HG03342 (cell line): ENCODE measurements at regions not wholly inside any gene's neighbourhood (a gene's known extent, or its start where the extent isn't known, plus 50 kb on each side); places are given as distances from the start of the nearest gene placed in this dataset.
"Not testable (repeated sequence)": the region's sequence is repeated elsewhere in the genome, so short reads cannot be mapped to it uniquely, and the experiment has no call there.

ENCODE experiments used
- ATAC-seq: cut with Tn5 transposase; IDR thresholded peaks from one replicate; pipeline ENCODE4 v1.9.1; 2021; ENCODE audit warnings: mild to moderate bottlenecking, moderate library complexity; ENCODE audit not compliant: unreplicated experiment

DNA sequence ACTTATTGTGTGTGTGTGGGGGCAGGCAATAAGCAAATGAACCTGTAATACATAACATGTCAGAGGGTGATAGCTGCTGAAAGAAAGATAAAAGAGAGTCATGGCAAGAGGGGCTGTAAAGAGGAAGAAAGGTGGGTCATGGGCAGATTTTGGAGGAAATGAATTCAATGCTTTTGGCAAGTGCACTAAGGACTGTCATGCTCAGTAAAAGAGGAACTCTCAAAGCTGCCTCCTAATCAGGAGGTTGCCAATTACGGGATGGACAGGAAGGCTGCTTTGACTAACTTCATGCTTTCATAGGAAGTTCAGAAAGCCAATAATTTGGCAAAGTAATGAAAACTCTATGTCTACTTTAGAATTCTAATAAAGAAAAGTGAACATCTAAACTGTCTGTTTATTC is 401.2 kb downstream of the SH2D4B start:
- ATAC-seq: no peak

DNA sequence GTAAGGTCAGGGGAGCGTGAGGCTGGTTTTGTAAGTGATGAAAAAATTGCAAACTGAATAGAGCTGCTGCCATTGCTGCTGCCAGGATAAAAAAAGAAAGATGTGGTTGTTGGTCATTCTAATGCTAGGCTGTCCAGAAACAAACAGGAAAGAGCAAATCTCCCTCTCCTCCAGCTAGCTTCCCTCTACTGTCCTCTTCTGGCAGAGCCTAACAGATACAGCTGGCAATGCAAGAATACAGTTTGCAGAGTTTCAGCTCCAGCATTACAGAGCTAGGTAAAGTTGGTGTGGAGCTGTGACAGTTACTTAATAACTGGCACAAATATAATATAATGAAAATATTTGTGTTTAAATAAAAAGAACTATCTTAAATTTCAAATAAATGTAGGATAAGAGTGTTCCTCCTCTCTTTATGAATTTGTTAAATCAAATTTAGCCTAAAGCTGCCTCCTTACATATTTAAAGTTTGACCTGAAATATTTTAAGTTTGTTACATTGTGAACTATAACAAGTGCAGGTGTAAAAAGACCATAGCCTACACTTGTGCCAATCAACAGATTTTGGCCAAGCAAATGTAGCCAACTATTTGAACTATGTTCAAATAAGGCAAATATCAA is 407.7 kb downstream of the SH2D4B start:
- ATAC-seq: peak; percentile 69

DNA sequence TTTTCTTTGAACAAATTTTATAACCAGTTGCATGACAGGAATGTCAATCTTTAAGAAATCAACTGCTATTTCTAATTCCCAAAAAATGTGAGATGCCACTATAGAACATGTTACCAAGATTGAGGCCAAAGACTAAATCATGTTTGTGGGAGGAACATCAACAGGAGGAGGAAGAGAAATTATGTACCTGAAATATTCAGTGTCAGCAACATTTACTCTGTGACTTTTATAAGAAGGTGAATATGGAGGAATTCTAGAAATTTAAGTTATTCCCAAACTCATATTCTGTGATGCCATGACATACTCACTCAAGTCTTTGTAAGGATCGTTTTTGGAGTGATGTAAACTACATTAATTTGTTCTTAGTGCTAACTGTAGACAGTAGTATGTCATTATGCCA is 408.4 kb downstream of the SH2D4B start:
- no peak for ATAC-seq

DNA sequence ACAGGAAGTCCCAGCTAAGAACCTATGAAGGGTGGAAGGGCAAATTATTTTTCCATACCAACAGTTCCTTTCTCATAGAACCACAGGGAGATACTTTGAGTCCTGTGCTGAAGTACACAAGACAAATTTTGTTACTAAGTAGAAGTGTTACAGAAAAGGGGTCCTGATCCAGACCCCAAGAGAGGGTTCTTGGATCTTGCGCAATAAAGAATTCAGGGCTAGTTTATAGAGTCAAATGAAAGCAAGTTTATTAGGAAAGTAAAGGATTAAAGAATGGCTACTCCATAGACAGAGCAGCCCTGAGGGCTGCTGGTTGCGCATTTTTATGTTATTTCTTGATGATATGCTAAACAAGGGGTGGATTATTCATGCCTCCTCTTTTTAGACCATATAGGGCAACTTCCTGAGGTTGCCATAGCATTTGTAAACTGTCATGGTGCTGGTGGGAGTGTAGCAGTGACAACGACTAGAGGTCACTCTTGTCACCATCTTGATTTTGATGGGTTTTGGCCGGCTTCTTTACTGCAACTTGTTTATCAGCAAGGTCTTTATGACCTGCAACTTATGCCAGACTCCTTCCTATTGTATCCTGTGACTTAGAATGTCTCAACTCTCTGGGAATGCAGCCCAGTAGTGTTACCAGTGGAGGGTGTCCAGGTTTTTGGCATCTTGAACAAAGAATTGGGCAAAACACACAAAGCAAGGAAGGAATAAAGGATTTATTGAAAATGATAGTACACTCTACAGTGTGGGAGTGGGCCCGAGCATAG is 409.4 kb downstream of the SH2D4B start:
- no peak for ATAC-seq

DNA sequence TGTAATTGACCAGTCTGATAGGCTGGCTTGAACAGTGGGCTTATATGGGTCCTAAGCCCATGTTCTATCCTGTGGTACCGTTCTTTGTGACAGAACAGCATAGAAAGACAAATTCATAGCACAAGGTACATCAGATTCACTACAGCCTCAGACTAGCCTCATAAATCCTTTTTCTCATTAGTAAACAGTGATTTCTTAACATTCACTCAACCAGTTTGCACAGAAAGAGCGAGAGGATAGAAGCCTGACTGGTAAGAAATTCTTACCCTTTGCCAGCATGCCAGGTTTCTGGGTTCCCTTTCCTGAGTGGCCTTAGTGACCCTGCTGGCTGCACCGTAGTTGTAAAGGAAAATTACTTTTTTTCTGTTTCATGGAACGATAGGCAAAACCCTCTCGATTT is 412.1 kb downstream of the SH2D4B start:
- ATAC-seq: no peak

DNA sequence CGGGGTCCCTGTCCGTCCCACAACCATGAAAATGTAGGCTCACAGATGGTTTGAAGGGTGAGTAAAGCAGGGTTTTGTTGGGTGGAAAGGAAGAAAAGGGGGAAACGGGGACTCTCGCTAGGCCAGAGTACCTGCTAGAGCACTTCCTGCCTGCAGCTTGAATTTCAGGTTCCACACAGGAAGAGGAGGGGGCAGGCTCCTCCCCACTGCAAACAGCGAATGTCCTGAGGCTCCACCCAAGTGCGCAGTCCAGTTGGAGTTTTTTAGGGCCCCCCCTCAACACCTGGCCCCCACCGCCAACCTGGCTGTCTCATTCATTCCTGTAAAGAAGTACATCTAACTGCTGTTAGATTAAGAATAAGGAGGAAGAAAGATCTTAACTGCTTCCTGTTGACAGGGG is 414.7 kb downstream of the SH2D4B start:
- ATAC-seq: no peak

DNA sequence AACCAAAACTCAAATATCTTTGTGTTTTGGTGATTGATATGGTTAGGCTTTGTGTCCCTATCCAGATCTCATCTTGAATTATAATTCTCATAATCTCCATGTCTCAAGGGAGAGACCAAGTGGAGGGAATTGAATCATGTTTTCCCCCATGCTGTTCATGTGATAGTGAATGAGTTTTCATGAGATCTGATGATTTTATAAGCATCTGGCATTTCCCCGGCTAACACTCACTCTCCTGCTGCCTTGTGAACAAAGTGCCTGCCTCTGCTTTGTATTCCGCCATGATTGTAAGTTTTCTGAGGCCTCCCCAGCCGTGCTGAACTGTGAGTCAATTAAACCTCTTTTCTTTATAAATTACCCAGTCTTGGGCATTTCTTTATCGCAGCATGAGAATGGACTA is 419.5 kb downstream of the SH2D4B start:
- ATAC-seq: no peak

DNA sequence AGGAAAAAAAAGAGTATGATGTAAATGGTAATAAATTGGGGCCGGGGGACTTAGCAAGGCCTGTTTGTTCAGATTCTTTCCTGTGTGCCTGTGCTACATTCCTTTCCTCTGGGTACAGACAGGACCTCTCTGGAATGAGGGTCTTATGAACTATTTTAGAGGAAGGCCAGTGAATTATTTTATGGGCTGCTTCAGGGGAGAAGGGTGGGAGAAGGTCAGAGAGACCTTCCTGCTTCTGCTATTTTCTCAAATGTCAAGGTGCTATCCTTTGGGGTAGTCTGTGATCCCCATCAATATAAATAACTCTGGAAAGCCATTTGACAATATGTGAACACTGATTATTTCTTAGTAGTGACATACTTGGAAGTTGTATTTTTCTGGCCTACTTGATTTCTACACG is 426.5 kb downstream of the SH2D4B start:
- ATAC-seq: no peak

DNA sequence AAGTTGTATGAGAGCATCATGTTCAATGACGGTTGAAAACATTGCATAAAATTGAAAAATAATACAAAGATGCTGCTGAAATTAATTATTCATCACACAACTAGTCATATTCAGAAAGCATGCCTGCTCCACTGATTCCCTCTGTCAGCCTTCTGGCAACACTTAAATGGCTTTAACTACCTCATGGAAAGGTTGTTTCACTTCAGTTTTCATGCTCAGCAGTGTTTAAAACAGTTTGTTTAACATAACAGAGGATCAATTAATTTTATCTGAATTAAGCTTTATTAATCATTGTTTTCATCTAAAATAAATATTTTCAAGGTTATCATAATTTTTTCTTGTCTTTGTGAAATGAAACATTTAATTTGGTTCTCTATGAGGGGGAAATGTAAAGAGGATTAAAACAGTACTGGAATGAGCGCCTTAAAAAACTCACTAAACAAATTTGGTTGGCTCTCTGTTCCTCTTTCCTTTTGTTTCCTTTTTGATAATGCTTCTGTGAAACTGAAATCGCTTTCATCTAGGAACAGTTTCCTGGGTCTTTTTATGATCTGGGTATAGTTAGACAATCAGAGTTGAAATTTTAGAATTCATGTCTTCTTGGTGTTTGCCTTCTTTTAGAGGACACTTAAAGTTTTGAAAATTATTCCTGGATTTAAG is 427.4 kb downstream of the SH2D4B start:
- ATAC-seq: peak; percentile 86

DNA sequence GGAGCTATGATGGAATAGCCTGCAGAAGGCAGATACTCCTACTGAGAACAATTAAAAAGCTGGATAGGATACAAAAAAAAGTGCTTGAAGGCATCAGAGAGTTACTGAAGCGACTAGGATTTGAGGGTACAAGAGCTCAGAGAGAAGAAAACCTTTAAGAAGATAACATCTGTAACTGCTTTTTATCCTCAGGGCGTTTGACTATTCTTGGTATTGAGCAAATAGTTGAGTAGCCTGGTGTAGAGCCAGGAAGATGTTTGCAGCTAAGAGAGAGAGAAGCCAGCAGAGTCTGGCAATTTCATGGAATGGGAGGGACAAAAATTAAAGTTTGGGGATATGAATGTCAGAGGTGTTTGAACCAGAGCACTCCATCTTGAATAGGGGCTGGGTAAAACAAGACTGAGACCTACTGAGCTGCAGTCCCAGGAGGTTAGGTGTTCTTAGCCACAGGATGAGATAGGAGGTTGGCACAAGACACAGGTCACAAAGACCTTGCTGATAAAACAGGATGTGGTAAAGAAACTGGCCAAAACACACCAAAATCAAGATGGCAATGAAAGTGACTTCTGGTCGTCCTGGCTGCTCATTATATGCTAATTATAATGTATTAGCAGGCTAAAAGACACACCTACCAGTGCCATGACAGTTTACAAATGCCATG is 428.8 kb downstream of the SH2D4B start:
- no peak for ATAC-seq

DNA sequence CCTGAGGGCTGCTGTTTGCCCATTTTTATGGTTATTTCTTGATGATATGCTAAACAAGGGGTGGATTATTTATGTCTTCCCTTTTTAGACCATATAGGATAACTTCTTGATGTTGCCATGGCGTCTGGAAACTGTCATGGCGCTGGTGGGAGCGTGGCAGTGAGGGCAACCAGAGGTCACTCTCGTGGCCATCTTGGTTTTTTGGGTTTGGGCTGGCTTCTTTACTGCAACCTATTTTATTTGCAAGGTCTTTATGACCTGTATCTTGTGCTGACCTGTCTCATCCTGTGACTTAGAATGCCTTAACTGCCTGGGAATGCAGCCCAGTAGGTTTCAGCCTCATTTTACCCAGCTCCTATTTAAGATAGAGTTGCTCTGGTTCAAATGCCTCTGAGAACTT is 429.7 kb downstream of the SH2D4B start:
- ATAC-seq: not testable (repeated sequence)

DNA sequence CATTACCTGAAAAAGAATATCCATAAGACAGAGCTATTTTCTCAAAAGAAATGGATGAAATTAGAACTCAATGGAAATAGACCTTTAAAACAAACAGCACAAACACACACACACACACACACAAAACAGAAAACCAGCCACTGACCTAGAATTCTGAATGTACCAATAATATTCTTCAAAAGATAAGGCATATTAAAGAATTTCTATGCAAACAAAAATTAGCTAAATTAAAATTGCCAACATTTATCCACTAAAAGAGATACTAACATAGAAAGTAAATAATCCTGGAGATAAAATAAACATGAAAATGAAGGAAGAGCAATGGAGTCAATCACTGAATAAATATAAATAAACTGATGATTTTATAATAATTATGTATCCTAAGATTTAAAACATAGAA is 431.2 kb downstream of the SH2D4B start:
- ATAC-seq: no peak

DNA sequence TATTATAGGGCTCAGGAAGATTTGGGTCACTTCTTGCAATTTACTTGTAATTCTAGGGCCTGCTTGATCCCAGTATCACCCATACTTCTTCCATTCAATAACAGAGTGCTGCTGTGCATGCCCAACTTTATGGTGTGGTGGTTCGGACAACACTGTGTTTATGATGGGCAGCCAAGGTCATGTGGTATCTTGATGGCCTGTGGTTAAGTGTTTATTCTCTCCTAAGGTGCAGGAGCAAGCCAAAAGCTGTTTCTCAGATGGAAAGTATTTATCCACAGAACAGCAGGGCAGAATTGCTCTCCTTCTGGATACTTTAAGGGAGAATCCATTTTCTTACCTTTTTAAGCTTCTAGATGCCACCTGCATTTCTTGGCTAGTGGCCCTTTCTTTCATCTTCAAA is 433.8 kb downstream of the SH2D4B start:
- no peak for ATAC-seq

DNA sequence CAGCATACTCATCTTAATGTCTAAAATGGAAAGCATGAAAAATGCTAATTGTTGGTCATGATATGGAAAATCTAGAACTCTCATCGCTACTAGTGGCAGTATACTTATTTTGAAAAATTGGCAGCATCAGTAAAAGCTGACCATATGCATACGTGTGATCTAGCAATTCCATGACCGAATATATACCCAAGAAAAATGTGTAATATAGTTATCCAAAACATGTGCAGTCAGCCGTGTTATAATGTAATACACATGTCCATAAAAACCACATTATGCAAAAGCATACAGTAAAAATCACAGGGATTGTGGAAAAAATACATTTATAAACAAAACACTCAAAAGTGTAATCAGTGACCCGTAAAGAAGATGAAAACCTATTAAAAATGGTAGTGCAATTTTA is 439.0 kb downstream of the SH2D4B start:
- ATAC-seq: no peak

DNA sequence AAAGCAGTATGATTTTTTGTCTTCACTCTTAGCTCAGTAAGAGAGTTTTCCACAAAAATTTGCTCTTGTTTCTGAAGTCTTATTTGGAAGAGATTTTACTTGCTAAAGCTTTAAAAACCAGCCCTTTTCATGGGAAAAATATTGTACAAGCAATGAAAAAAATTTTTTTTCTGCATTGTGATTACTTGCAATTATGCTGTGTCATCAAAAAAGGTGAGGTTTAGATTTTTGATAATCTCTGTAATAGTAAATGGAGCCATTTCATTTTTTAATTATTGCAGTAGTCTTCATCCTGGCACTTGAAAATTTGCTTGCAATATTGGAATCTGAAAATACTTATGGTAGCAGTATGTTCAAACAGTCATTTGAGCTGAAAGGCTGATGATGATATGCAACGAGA is 447.4 kb downstream of the SH2D4B start:
- no peak for ATAC-seq

DNA sequence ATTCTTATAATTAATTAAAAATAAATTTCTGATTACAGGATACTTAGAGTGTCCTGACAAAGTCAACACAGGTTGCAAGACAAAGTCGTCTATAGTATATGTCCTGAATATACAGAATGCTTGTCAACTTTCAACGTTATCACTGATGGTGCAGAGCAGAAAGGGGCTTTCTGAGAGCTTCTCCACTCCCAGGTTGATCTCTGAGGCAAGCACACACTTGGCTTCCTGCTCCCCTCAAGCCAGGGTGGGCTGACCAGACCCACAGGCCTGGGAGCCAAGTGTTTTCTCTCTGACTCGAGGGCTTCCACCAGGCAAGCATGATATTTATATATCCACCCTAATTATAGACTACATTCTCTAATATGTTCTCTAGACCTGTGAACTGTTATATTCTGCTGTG is 448.9 kb downstream of the SH2D4B start:
- no peak for ATAC-seq

DNA sequence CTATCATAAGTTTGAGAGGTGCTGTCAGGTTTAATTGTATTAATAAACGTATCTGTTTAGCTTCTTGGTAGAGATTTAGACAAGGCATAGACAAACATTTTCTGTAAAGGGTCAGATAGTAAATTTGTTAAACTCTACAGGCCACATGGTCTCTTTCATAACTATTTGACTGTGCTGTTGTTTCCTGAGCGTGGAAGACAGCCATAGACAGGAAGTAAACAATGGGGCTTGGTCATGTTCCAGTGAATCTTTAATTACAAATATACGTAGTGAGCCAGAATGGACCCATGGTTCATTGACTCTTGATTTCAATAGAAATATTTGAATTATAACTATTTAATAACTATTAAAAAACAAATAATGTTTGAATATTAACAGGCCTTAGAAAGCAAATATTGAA is 451.1 kb downstream of the SH2D4B start:
- peak; percentile 70 for ATAC-seq

DNA sequence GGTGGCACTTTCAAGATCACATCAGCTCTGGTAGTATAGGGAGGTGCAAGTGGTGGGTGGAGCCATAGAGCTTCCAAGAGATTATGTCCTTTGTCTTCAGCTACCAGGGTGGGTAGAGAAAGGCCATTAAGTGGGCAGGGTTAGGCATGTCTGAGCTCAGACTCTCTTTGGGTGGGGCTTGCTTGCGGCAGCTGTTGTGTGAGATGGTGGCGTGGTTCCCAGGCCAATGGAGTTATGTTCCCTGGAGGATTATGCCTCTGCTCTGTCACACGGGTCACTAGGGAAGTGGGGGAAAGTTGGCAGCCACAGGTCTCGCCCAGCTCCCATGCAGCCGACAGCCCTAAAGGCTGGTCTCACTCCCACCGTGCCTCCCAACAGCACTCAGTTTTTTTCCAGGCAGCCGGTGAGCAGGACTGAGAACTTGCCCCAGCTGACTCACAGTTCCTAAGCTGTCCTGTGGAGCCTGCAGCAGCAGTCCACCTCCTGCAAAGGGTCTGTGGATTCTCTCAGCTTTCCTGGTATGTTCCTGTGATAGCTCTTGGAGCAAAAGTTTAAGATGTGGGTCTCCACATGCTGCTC is 459.0 kb downstream of the SH2D4B start:
- no peak for ATAC-seq

DNA sequence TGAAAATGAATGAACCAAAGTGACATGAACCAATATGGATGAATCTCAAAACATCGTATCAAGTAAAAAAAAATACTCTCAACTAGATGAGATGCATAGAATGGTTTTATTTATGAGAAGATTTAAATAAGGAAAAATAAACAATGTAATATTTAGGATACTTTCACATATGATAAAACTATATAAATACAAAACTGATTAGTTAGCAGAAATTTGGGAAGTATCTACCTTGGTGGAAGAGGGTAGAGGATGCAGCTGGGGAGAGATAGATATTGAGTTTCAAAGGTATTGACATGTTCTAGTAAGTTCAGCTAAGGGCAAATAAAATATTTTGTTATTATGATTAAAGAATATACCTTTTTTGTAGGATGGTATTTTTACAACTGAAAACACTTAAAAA is 463.1 kb downstream of the SH2D4B start:
- no peak for ATAC-seq

DNA sequence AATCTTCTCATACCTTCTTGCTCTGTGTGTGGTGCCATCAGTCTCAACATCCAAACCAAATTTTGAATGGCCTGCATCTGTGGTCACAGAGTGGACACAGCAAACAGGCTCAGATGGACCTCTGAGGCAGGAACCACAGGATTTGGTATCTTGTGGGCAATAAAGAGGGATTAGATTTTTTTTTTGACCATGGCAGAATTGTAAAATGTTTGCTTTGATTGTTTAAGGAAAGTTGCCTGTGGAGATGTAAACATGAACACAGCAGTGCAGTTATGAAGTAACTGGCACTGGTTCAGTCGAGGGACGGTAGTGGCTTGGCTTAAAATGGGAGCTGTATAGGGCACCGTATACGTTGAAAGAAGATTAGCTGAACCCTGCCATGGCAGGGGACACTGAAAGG is 464.7 kb downstream of the SH2D4B start:
- ATAC-seq: no peak

DNA sequence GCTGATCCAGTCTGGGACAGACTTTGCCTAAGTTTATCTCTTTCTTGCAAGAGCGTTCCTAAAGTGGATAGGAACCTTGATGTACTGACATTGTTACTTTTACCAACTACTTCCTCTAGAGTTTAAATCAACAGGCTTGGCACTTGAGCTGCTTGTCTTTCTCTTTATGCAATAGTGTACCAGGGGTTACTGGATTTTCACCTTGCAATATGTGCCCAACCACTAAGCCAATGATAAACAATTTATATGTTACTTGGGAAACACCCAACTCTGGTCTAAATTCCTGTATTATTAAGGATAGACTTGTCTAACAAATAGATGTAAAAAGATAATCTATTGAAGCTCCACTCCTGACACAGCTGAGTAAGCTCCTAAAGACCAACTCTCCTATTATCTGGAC is 470.2 kb downstream of the SH2D4B start:
- no peak for ATAC-seq
